HepG2 (cell line): ENCODE measurements at regions not wholly inside any gene's neighbourhood (a gene's known extent, or its start where the extent isn't known, plus 50 kb on each side); places are given as distances from the start of the nearest gene placed in this dataset.
A peak's percentile ranks its signal among the peaks of the same experiment; 100 is the strongest.

ENCODE experiments used
- ATAC-seq: fragments of 200-7000 bp; cut with Tn5 transposase; 3 replicates; pipeline ENCODE4 v1.9.1; 2020; ENCODE audit warnings: mild to moderate bottlenecking, moderate library complexity
- BruUV-seq: library from RNA; stranded (reverse); fragments of 400-500 nt; replicated peaks from 2 replicates; lab custom pipeline; 2021; lab: Mats Ljungman, UMichigan
- CTCF ChIA-PET: fragments of 300-600 bp; formaldehyde crosslinking; extraction: SDS; loops from one replicate; lab custom pipeline; 2021; ENCODE audit warnings: low total read pairs, inconsistent platforms, low intra/inter-chr PET ratio; lab: Yijun Ruan, JAX
- POLR2A ChIA-PET: fragments of 350-600 bp; sonication (Branson Sonifier 250); formaldehyde crosslinking; loops from one replicate; lab custom pipeline; 2020; ENCODE audit warnings: antibody characterized with exemption, inconsistent platforms; lab: Yijun Ruan, JAX
- DNase-seq: peaks from one replicate; pipeline ENCODE4 v3.0.0-alpha.2; 2015; ENCODE audit warnings: low spot score
- FAIRE-seq: peaks from 3 replicates; lab custom pipeline; 2011; peaks lifted over from hg19 to GRCh38; lab: Jason Lieb, UNC
- H2AFZ ChIP-seq: one replicate; pipeline ENCODE4 v1.6.1; 2011; ENCODE audit warnings: low read length, inconsistent platforms
- H3K27ac ChIP-seq: fragments of 300-600 bp; 3 replicates; pipeline ENCODE4 v1.8.0; 2011; ENCODE audit warnings: mixed run types, mild to moderate bottlenecking, mixed read lengths, low read length, inconsistent platforms; ENCODE audit not compliant: insufficient read depth; ENCODE audit errors: extremely low read length
- H3K27me3 ChIP-seq, 2 experiments: fragments of 200-600 bp in 1 of 2; 2 replicates in 1 of 2; 3 replicates in 1 of 2; pipeline versions ENCODE4 v1.6.0 to v1.8.0; 2011; ENCODE audit warnings: low read length in 2 of 2, mild to moderate bottlenecking in 2 of 2, moderate library complexity in 2 of 2, inconsistent platforms in 1 of 2; ENCODE audit not compliant: insufficient read depth in 2 of 2, control insufficient read depth in 1 of 2
- H3K36me3 ChIP-seq, 2 experiments: fragments of 200-600 bp in 1 of 2; replicated peaks in 1 of 2; 2 replicates in 1 of 2; 3 replicates in 1 of 2; pipeline versions ENCODE4 v1.5.1 to v1.8.0; 2011; ENCODE audit warnings: low read length in 2 of 2, inconsistent platforms in 1 of 2; ENCODE audit not compliant: insufficient read depth in 2 of 2, control insufficient read depth in 1 of 2
- H3K4me1 ChIP-seq: 2 replicates; pipeline ENCODE4 v1.5.1; 2012; ENCODE audit warnings: low read length, inconsistent platforms; ENCODE audit not compliant: insufficient read depth
- H3K4me2 ChIP-seq: 2 replicates; pipeline ENCODE4 v1.6.0; 2011; ENCODE audit warnings: low read depth, low read length, inconsistent platforms
- H3K4me3 ChIP-seq, 3 experiments: fragments of 200-600 bp in 1 of 3; sonication (generic), shearing (Covaris generic) in 1 of 3; replicated peaks in 1 of 3; 2 replicates each; pipeline ENCODE4 v1.5.1; 2011 to 2016; ENCODE audit warnings: low read length in 3 of 3, inconsistent platforms in 2 of 3, low read depth in 2 of 3, mild to moderate bottlenecking in 2 of 3, control low read depth in 1 of 3, mixed read lengths in 1 of 3; ENCODE audit not compliant: insufficient read depth in 1 of 3
- H3K79me2 ChIP-seq: one replicate; pipeline ENCODE4 v1.6.1; 2011; ENCODE audit warnings: low read length, inconsistent platforms; ENCODE audit not compliant: insufficient read depth
- H3K9ac ChIP-seq: 2 replicates; pipeline ENCODE4 v1.6.0; 2011; ENCODE audit warnings: mild to moderate bottlenecking, low read depth, low read length, inconsistent platforms; ENCODE audit not compliant: insufficient read depth
- H3K9me3 ChIP-seq: 2 replicates; pipeline ENCODE4 v1.5.1; 2012; ENCODE audit warnings: mild to moderate bottlenecking, low read length
- H4K20me1 ChIP-seq: 2 replicates; pipeline ENCODE4 v1.6.0; 2011; ENCODE audit warnings: inconsistent platforms, mild to moderate bottlenecking, low read length, moderate library complexity; ENCODE audit not compliant: insufficient read depth
- AGO2 ChIP-seq: fragments of 200-400 bp; formaldehyde crosslinking; optimal IDR thresholded peaks from 2 replicates; pipeline ENCODE3; 2017; ENCODE audit warnings: mild to moderate bottlenecking, low read depth, low read length, moderate library complexity
- DDIT3 ChIP-seq: sonication (generic); formaldehyde crosslinking; IDR thresholded peaks from 2 replicates; pipeline ENCODE4 v1.4.0; 2020; ENCODE audit warnings: mild to moderate bottlenecking, missing genetic modification reagents
- FOXO1 ChIP-seq: sonication (generic); formaldehyde crosslinking; IDR thresholded peaks from 2 replicates; pipeline ENCODE4 v1.4.0; 2020; ENCODE audit warnings: missing genetic modification reagents
- HDAC2 ChIP-seq: sonication (generic); formaldehyde crosslinking; IDR thresholded peaks from 2 replicates; pipeline ENCODE4 v1.4.0; 2020; ENCODE audit warnings: missing genetic modification reagents
- HIVEP1 ChIP-seq: sonication (generic); formaldehyde crosslinking; IDR thresholded peaks from 2 replicates; pipeline ENCODE4 v1.4.0; 2020; ENCODE audit warnings: mild to moderate bottlenecking, missing genetic modification reagents
- KLF9 ChIP-seq: IDR thresholded peaks from 2 replicates; pipeline ENCODE4 v1.6.1; 2016; ENCODE audit warnings: low read depth
- MED1 ChIP-seq: sonication (generic); formaldehyde crosslinking; IDR thresholded peaks from 2 replicates; pipeline ENCODE4 v1.4.0; 2020; ENCODE audit warnings: missing genetic modification reagents
- RBFOX2 ChIP-seq: fragments of 200-400 bp; formaldehyde crosslinking; IDR thresholded peaks from 2 replicates; pipeline ENCODE4 v1.6.1; 2017; ENCODE audit warnings: low read depth, mild to moderate bottlenecking, low read length
- RBM39 ChIP-seq: fragments of 200-400 bp; formaldehyde crosslinking; IDR thresholded peaks from one replicate; pipeline ENCODE4 v1.6.1; 2018; ENCODE audit warnings: antibody characterized with exemption, mild to moderate bottlenecking, low read depth, low read length; ENCODE audit not compliant: poor library complexity, severe bottlenecking
- SKIL ChIP-seq: sonication (generic); formaldehyde crosslinking; IDR thresholded peaks from 2 replicates; pipeline ENCODE4 v1.8.0; 2022; ENCODE audit warnings: missing genetic modification reagents, mild to moderate bottlenecking, moderate library complexity, borderline replicate concordance
- TARDBP ChIP-seq: sonication (generic); formaldehyde crosslinking; IDR thresholded peaks from 2 replicates; pipeline ENCODE4 v1.8.0; 2022; ENCODE audit warnings: mild to moderate bottlenecking, missing genetic modification reagents
- ZBTB2 ChIP-seq: sonication (generic); formaldehyde crosslinking; IDR thresholded peaks from 2 replicates; pipeline ENCODE4 v1.8.0; 2022; ENCODE audit warnings: low read depth, missing genetic modification reagents
- ZBTB33 ChIP-seq: sonication (generic); formaldehyde crosslinking; IDR thresholded peaks from 2 replicates; pipeline ENCODE4 v1.4.0; 2020; ENCODE audit warnings: missing genetic modification reagents
- ZKSCAN8 ChIP-seq: IDR thresholded peaks from 2 replicates; pipeline ENCODE4 v1.6.1; 2016; ENCODE audit warnings: borderline replicate concordance, missing genetic modification reagents, missing compliant biosample characterization
- ZMYM4 ChIP-seq: sonication (generic); formaldehyde crosslinking; IDR thresholded peaks from 2 replicates; pipeline ENCODE4 v1.8.1; 2023; ENCODE audit warnings: mild to moderate bottlenecking, missing genetic modification reagents
- ZNF33A ChIP-seq: sonication (generic); formaldehyde crosslinking; IDR thresholded peaks from 2 replicates; pipeline ENCODE4 v1.5.1; 2020; ENCODE audit warnings: missing genetic modification reagents, mild to moderate bottlenecking, moderate library complexity, borderline replicate concordance
- ZNF501 ChIP-seq: sonication (generic); formaldehyde crosslinking; IDR thresholded peaks from 2 replicates; pipeline ENCODE4 v1.5.1; 2020; ENCODE audit warnings: mild to moderate bottlenecking, moderate library complexity, missing genetic modification reagents
- ZNF546 ChIP-seq: sonication (generic); formaldehyde crosslinking; conservative IDR thresholded peaks from 2 replicates; pipeline ENCODE4 v1.8.1; 2023; ENCODE audit warnings: mild to moderate bottlenecking, missing genetic modification reagents
- WGBS: methylation state at CpG from one replicate; pipeline ENCODE4 v1.1.6; 2017; ENCODE audit warnings: low lambda C conversion rate; 5-methylcytosine and 5-hydroxymethylcytosine counted together
- in situ Hi-C: cut with HindIII; loops from 2 replicates; pipeline ENCODE4 v1.10.0; 2017; ENCODE audit warnings: low pct_unique_long_range_greater_than_20kb; ENCODE audit not compliant: extremely low pct_ligation_motif_present
- intact Hi-C: fragments of 100-400 bp; cut with micrococcal nuclease; formaldehyde crosslinking; loops from one replicate; pipeline ENCODE4 v1.10.0; 2022; ENCODE audit not compliant: unreplicated experiment

GRCh38 chr12:124422570-124423523, 128.0 kb downstream of the RFLNA start:
- peaks cover 25% of the 10 kb centered on the region for H3K4me1 ChIP-seq
- in situ Hi-C loops = no loop called here
- TF ChIP-seq KLF9 (peak; percentile 52; the same call in 1 of the 2 replicates), ZNF33A (CRISPR knock-in tag) (no peak), HIVEP1 (CRISPR knock-in tag) (no peak), ZKSCAN8 (no peak), FOXO1 (CRISPR knock-in tag) (no peak; the same call in 1 of the 2 replicates), RBFOX2 (peak; percentile 50; the same call in 1 of the 2 replicates), ZMYM4 (CRISPR knock-in tag) (no peak), MED1 (CRISPR knock-in tag) (peak; percentile 36), ZBTB33 (peak; percentile 84), RBM39 (peak; percentile 78), AGO2 (peak; percentile 19), ZBTB2 (CRISPR knock-in tag) (no peak), TARDBP (CRISPR knock-in tag) (peak; percentile 56), SKIL (CRISPR knock-in tag) (peak; percentile 17; the same call in 1 of the 2 replicates), DDIT3 (CRISPR knock-in tag) (no peak), HDAC2 (CRISPR knock-in tag) (peak; percentile 71; the same call in 1 of the 2 replicates), ZNF546 (CRISPR knock-in tag) (no peak), ZNF501 (CRISPR knock-in tag) (0 out of 2 replicates have a peak, but pooled peaks have one; percentile 39)

More at GRCh38 chr12:124422570-124423523, 128.0 kb downstream of the RFLNA start:
- WGBS = 57% methylated on average over 14 of the region's 37 CpGs
- Histone ChIP-seq H3K4me3 (peak overlapping the region; percentile 26 to 56 (median 31); a peak in 4 of 6 replicates), H3K9ac (peak overlapping the region; percentile 53; the same call in 1 of the 2 replicates), H3K36me3 (peaks cover 5 to 12% of the 10 kb centered on the region in 2 experiments; a peak in 3 of 5 replicates), H4K20me1 (no peaks in the 10 kb centered on the region), H3K27ac (peak overlapping the region; percentile 64), H2AFZ (no peak overlapping the region), H3K27me3 (no peaks in the 10 kb centered on the region), H3K9me3 (no peaks in the 10 kb centered on the region), H3K4me2 (peak overlapping the region; percentile 55), H3K79me2 (no peaks in the 10 kb centered on the region)
- ChIA-PET CTCF (no interaction called here), POLR2A (interaction anchor here (1.1 to 1.5 kb wide), 2 partner anchors 32 to 34 kb away, joined by 3 read pairs; no protein-coding TSS in a partner anchor)
- DNase-seq (peak; percentile 58), ATAC-seq (peak; percentile 83), FAIRE-seq (no peak)
- no TSS peak for BruUV-seq
- intact Hi-C loops = no loop called here
